Esophagus muscularis mucosa (tissue), 3 donors: ENCODE measurements at regions not wholly inside any gene's neighbourhood (a gene's known extent, or its start where the extent isn't known, plus 50 kb on each side); places are given as distances from the start of the nearest gene placed in this dataset.

Experiments used
- POLR2A ChIP-seq: fragments of 450-650 bp; IDR thresholded peaks from one replicate; pipeline ENCODE4 v1.6.1; 2017; ENCODE audit warnings: antibody characterized with exemption, moderate library complexity, mild to moderate bottlenecking, low read depth
- POLR2AphosphoS5 ChIP-seq, 2 donors: sonication (generic); formaldehyde crosslinking; IDR thresholded peaks; one replicate each; pipeline ENCODE4 v1.6.1; 2017; ENCODE audit warnings: antibody characterized with exemption in 2 of 2
- TF ChIP-seq, protein P1 (sequence below), 3 experiments: fragments of 200-600 bp in 2 of 3; fragments of 450-650 bp in 1 of 3; sonication (generic) in 2 of 3; IDR thresholded peaks; one replicate each; pipeline ENCODE4 v1.5.1; 2017 to 2019; ENCODE audit warnings: antibody characterized with exemption in 3 of 3, mild to moderate bottlenecking in 2 of 3, moderate library complexity in 1 of 3

DNA sequence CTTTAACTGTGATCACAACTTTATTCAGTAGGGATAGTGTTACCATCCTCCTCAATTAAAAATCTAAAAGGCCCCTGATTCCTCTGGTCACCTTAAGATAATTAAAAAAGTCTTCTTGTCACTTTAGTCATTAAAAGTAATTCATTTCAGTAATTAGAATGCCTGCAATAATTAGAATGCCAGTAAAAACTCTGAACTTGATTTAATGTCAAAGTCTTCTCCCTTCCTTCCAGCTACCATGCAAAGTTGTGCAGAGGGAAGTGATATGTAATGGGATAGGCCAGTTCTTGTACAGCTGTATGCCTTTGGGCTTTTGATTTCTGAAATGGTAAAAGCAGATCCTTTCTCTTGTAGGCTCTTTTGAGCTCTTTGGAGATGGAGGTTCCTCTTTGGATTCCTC lies 417.2 kb downstream of the ADAM29 start:
- TF ChIP-seq POLR2AphosphoS5 (IDR thresholded peaks at IDR 0.05): no peak
- TF ChIP-seq, protein P1, sequence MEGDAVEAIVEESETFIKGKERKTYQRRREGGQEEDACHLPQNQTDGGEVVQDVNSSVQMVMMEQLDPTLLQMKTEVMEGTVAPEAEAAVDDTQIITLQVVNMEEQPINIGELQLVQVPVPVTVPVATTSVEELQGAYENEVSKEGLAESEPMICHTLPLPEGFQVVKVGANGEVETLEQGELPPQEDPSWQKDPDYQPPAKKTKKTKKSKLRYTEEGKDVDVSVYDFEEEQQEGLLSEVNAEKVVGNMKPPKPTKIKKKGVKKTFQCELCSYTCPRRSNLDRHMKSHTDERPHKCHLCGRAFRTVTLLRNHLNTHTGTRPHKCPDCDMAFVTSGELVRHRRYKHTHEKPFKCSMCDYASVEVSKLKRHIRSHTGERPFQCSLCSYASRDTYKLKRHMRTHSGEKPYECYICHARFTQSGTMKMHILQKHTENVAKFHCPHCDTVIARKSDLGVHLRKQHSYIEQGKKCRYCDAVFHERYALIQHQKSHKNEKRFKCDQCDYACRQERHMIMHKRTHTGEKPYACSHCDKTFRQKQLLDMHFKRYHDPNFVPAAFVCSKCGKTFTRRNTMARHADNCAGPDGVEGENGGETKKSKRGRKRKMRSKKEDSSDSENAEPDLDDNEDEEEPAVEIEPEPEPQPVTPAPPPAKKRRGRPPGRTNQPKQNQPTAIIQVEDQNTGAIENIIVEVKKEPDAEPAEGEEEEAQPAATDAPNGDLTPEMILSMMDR (IDR thresholded peaks at IDR 0.05): no peak
- no peak for TF ChIP-seq POLR2A
